CD4-positive, alpha-beta memory T cell (primary cell): ENCODE measurements at regions not wholly inside any gene's neighbourhood (a gene's known extent, or its start where the extent isn't known, plus 50 kb on each side); places are given as distances from the start of the nearest gene placed in this dataset.
A peak's percentile ranks its signal among the peaks of the same experiment; 100 is the strongest.

Source experiments
- CTCF ChIA-PET: fragments of 350-600 bp; sonication (Branson Sonifier 250); formaldehyde crosslinking; loops from one replicate; lab custom pipeline; 2021; ENCODE audit warnings: inconsistent platforms; ENCODE audit not compliant: partially characterized antibody; lab: Charles Lee
- POLR2A ChIA-PET: fragments of 350-600 bp; sonication (Branson Sonifier 250); formaldehyde crosslinking; loops from one replicate; lab custom pipeline; 2021; ENCODE audit not compliant: partially characterized antibody; lab: Charles Lee
- DNase-seq, 5 donors: peaks; one replicate each; pipeline versions ENCODE4 v3.0.0 to v3.0.0-alpha.2; 2020 to 2022; ENCODE audit warnings: mixed read lengths in 1 of 5
- H3K27ac ChIP-seq: one replicate; pipeline ENCODE4 v1.7.0; 2013; ENCODE audit warnings: low read depth, low read length
- H3K27me3 ChIP-seq: 2 replicates; pipeline ENCODE4 v1.7.0; 2013; ENCODE audit warnings: mild to moderate bottlenecking, low read length, moderate library complexity; ENCODE audit not compliant: insufficient read depth
- H3K36me3 ChIP-seq: 2 replicates; pipeline ENCODE4 v1.7.0; 2013; ENCODE audit warnings: mild to moderate bottlenecking, low read length, moderate library complexity; ENCODE audit not compliant: insufficient read depth
- H3K4me1 ChIP-seq: 2 replicates; pipeline ENCODE4 v1.7.0; 2013; ENCODE audit warnings: mild to moderate bottlenecking, low read length, moderate library complexity; ENCODE audit not compliant: insufficient read depth
- H3K4me3 ChIP-seq, 2 donors: one replicate each; pipeline ENCODE4 v1.7.0; 2013; ENCODE audit warnings: low read length in 2 of 2, mild to moderate bottlenecking in 1 of 2
- H3K9me3 ChIP-seq, 2 donors: one replicate each; pipeline ENCODE4 v1.7.0; 2013; ENCODE audit warnings: low read length in 2 of 2, control low read depth in 1 of 2; ENCODE audit not compliant: control insufficient read depth in 1 of 2
- H3K27ac Mint-ChIP-seq, 7 donors: one replicate each; pipeline ENCODE4 v1.8.0; 2020 to 2021; ENCODE audit warnings: mixed read lengths in 7 of 7, mild to moderate bottlenecking in 6 of 7, inconsistent platforms in 3 of 7, moderate library complexity in 3 of 7
- H3K27me3 Mint-ChIP-seq, 2 donors: one replicate each; pipeline ENCODE4 v1.8.0; 2020 to 2021; ENCODE audit warnings: mixed read lengths in 2 of 2
- H3K36me3 Mint-ChIP-seq, 2 donors: one replicate each; pipeline ENCODE4 v1.8.0; 2020 to 2021; ENCODE audit warnings: mixed read lengths in 2 of 2, inconsistent platforms in 1 of 2, mild to moderate bottlenecking in 1 of 2
- H3K4me1 Mint-ChIP-seq, 4 donors: one replicate each; pipeline ENCODE4 v1.8.0; 2020 to 2021; ENCODE audit warnings: mixed read lengths in 4 of 4, mild to moderate bottlenecking in 1 of 4
- H3K4me3 Mint-ChIP-seq, 8 donors: one replicate each; pipeline ENCODE4 v1.8.0; 2020 to 2021; ENCODE audit warnings: mixed read lengths in 8 of 8, mild to moderate bottlenecking in 7 of 8, moderate library complexity in 6 of 8, inconsistent platforms in 3 of 8
- H3K9me3 Mint-ChIP-seq, 8 donors: one replicate each; pipeline ENCODE4 v1.8.0; 2020 to 2021; ENCODE audit warnings: mixed read lengths in 8 of 8, mild to moderate bottlenecking in 5 of 8, inconsistent platforms in 3 of 8, moderate library complexity in 1 of 8
- intact Hi-C: fragments of 100-400 bp; cut with micrococcal nuclease; formaldehyde crosslinking; loops from one replicate; pipeline ENCODE4 v1.15.1; 2023

- no peak overlapping the region for H3K27ac Mint-ChIP-seq
- no peaks in the 10 kb centered on the region for H3K36me3 ChIP-seq
- H3K27me3 Mint-ChIP-seq = no peaks in the 10 kb centered on the region
- ChIA-PET CTCF (no interaction called here), POLR2A (no interaction called here)
- H3K4me3 Mint-ChIP-seq = no peak overlapping the region
- no peaks in the 10 kb centered on the region for H3K4me1 ChIP-seq
- no peak overlapping the region for H3K4me3 ChIP-seq
- no peaks in the 10 kb centered on the region for H3K36me3 Mint-ChIP-seq
- H3K27me3 ChIP-seq = no peaks in the 10 kb centered on the region
- no peak for DNase-seq
- intact Hi-C loops = no loop called here
- peaks cover 0 to 16% (median 9%) of the 10 kb centered on the region in 8 donors for H3K9me3 Mint-ChIP-seq
- H3K4me1 Mint-ChIP-seq = no peaks in the 10 kb centered on the region
- no peak overlapping the region for H3K27ac ChIP-seq
- no peaks in the 10 kb centered on the region for H3K9me3 ChIP-seq
Measured at GRCh38 chr1:190849346-190849745, 371.7 kb upstream of the BRINP3 start.

- intact Hi-C loops = no loop called here
- no peaks in the 10 kb centered on the region for H3K4me1 ChIP-seq
- no peaks in the 10 kb centered on the region for H3K4me1 Mint-ChIP-seq
- no peak overlapping the region for H3K27ac Mint-ChIP-seq
- no peak overlapping the region for H3K27ac ChIP-seq
- H3K4me3 ChIP-seq = no peak overlapping the region
- peaks cover 2 to 23% (median 7%) of the 10 kb centered on the region in 8 donors for H3K9me3 Mint-ChIP-seq
- no peaks in the 10 kb centered on the region for H3K36me3 ChIP-seq
- H3K27me3 ChIP-seq = no peaks in the 10 kb centered on the region
- ChIA-PET CTCF (no interaction called here), POLR2A (interaction anchor here (0.5 kb wide), 1 partner anchor 162 kb away, joined by 3 read pairs; no protein-coding TSS in a partner anchor)
- H3K4me3 Mint-ChIP-seq = no peak overlapping the region
- no peaks in the 10 kb centered on the region for H3K27me3 Mint-ChIP-seq
- H3K9me3 ChIP-seq = no peaks in the 10 kb centered on the region
- no peak for DNase-seq
- no peaks in the 10 kb centered on the region for H3K36me3 Mint-ChIP-seq
Measured at GRCh38 chr1:190852611-190853010, 374.9 kb upstream of the BRINP3 start.

GRCh38 chr1:190858140-190858539, 380.5 kb upstream of the BRINP3 start:
- H3K27me3 ChIP-seq = no peaks in the 10 kb centered on the region
- no peak overlapping the region for H3K4me3 ChIP-seq
- Mint-ChIP-seq H3K9me3 (peaks cover 2 to 33% (median 17%) of the 10 kb centered on the region in 8 donors), H3K27me3 (no peaks in the 10 kb centered on the region), H3K4me1 (no peaks in the 10 kb centered on the region), H3K27ac (no peak overlapping the region), H3K36me3 (no peaks in the 10 kb centered on the region), H3K4me3 (no peak overlapping the region)
- intact Hi-C loops = no loop called here
- H3K9me3 ChIP-seq = no peaks in the 10 kb centered on the region
- POLR2A ChIA-PET = no interaction called here
- H3K36me3 ChIP-seq = no peaks in the 10 kb centered on the region
- H3K4me1 ChIP-seq = no peaks in the 10 kb centered on the region
- CTCF ChIA-PET = no interaction called here
- no peak for DNase-seq
- no peak overlapping the region for H3K27ac ChIP-seq

- DNase-seq = peak in 1 of 5 donors; percentile 17
- ChIA-PET CTCF (no interaction called here), POLR2A (no interaction called here)
- H3K4me1 Mint-ChIP-seq = no peaks in the 10 kb centered on the region
- intact Hi-C loops = no loop called here
- H3K4me1 ChIP-seq = no peaks in the 10 kb centered on the region
- no peak overlapping the region for H3K4me3 ChIP-seq
- no peaks in the 10 kb centered on the region for H3K36me3 Mint-ChIP-seq
- H3K9me3 Mint-ChIP-seq = peaks cover 0 to 18% (median 13%) of the 10 kb centered on the region in 8 donors
- no peak overlapping the region for H3K27ac Mint-ChIP-seq
- H3K27ac ChIP-seq = no peak overlapping the region
- H3K27me3 Mint-ChIP-seq = no peaks in the 10 kb centered on the region
- no peak overlapping the region for H3K4me3 Mint-ChIP-seq
- H3K27me3 ChIP-seq = no peaks in the 10 kb centered on the region
- H3K9me3 ChIP-seq = no peaks in the 10 kb centered on the region
- no peaks in the 10 kb centered on the region for H3K36me3 ChIP-seq
Measured at GRCh38 chr1:190864013-190864641, 386.5 kb upstream of the BRINP3 start.

- no peaks in the 10 kb centered on the region for H3K27me3 ChIP-seq
- intact Hi-C loops = no loop called here
- H3K36me3 ChIP-seq = no peaks in the 10 kb centered on the region
- Mint-ChIP-seq H3K9me3 (peaks cover 0 to 8% (median 2%) of the 10 kb centered on the region in 8 donors), H3K36me3 (no peaks in the 10 kb centered on the region), H3K27ac (no peak overlapping the region), H3K4me3 (no peak overlapping the region), H3K27me3 (no peaks in the 10 kb centered on the region), H3K4me1 (no peaks in the 10 kb centered on the region)
- POLR2A ChIA-PET = no interaction called here
- DNase-seq = no peak
- H3K4me1 ChIP-seq = no peaks in the 10 kb centered on the region
- no peak overlapping the region for H3K27ac ChIP-seq
- no peaks in the 10 kb centered on the region for H3K9me3 ChIP-seq
- CTCF ChIA-PET = no interaction called here
- no peak overlapping the region for H3K4me3 ChIP-seq
Measured at GRCh38 chr1:190880352-190880751, 402.7 kb upstream of the BRINP3 start.

- Histone ChIP-seq H3K9me3 (no peaks in the 10 kb centered on the region), H3K36me3 (no peaks in the 10 kb centered on the region), H3K27me3 (no peaks in the 10 kb centered on the region), H3K4me3 (no peak overlapping the region), H3K27ac (no peak overlapping the region), H3K4me1 (no peaks in the 10 kb centered on the region)
- ChIA-PET CTCF (no interaction called here), POLR2A (no interaction called here)
- DNase-seq = no peak
- intact Hi-C loops = no loop called here
- Mint-ChIP-seq H3K27ac (no peak overlapping the region), H3K9me3 (peaks cover 0 to 10% (median 4%) of the 10 kb centered on the region in 8 donors), H3K4me1 (no peaks in the 10 kb centered on the region), H3K36me3 (no peaks in the 10 kb centered on the region), H3K4me3 (no peak overlapping the region), H3K27me3 (no peaks in the 10 kb centered on the region)
Measured at GRCh38 chr1:190881064-190881463, 403.4 kb upstream of the BRINP3 start.

- no peak overlapping the region for H3K4me3 Mint-ChIP-seq
- Histone ChIP-seq H3K4me1 (no peaks in the 10 kb centered on the region), H3K27me3 (no peaks in the 10 kb centered on the region), H3K36me3 (no peaks in the 10 kb centered on the region), H3K4me3 (no peak overlapping the region), H3K27ac (no peak overlapping the region), H3K9me3 (no peaks in the 10 kb centered on the region)
- no peaks in the 10 kb centered on the region for H3K36me3 Mint-ChIP-seq
- intact Hi-C loops = no loop called here
- H3K9me3 Mint-ChIP-seq = peaks cover 3 to 35% (median 9%) of the 10 kb centered on the region in 8 donors
- no peaks in the 10 kb centered on the region for H3K27me3 Mint-ChIP-seq
- CTCF ChIA-PET = interaction anchor here (0.6 kb wide), 1 partner anchor 20 kb away, joined by 3 read pairs; no protein-coding TSS in a partner anchor
- no peak for DNase-seq
- H3K27ac Mint-ChIP-seq = peak overlapping the region in 1 of 7 donors; percentile 16
- POLR2A ChIA-PET = no interaction called here
- no peaks in the 10 kb centered on the region for H3K4me1 Mint-ChIP-seq
Measured at GRCh38 chr1:190897233-190897632, 419.6 kb upstream of the BRINP3 start.
